HEK293T (cell line): ENCODE measurements at regions not wholly inside any gene's neighbourhood (a gene's known extent, or its start where the extent isn't known, plus 50 kb on each side); places are given as distances from the start of the nearest gene placed in this dataset.
"Not testable (repeated sequence)": the region's sequence is repeated elsewhere in the genome, so short reads cannot be mapped to it uniquely, and the experiment has no call there.

Experiments used
- CTCF ChIA-PET: fragments of 350-600 bp; formaldehyde crosslinking; extraction: SDS; loops from one replicate; lab custom pipeline; 2021; ENCODE audit warnings: antibody characterized with exemption, inconsistent platforms; lab: Yijun Ruan, JAX
- POLR2A ChIA-PET: fragments of 350-600 bp; formaldehyde crosslinking; extraction: SDS; loops from one replicate; lab custom pipeline; 2020; ENCODE audit warnings: antibody characterized with exemption, inconsistent platforms; lab: Yijun Ruan, JAX
- DNase-seq: peaks from one replicate; pipeline ENCODE4 v3.0.0; 2012; ENCODE audit warnings: mixed read lengths; ENCODE audit errors: extremely low spot score
- ARNT ChIP-seq: fragments of 450-650 bp; IDR thresholded peaks from 2 replicates; pipeline ENCODE4 v1.6.1; 2017; ENCODE audit warnings: mild to moderate bottlenecking
- BHLHE40 ChIP-seq: fragments of 450-650 bp; IDR thresholded peaks from 2 replicates; pipeline ENCODE4 v1.6.1; 2016; ENCODE audit warnings: mild to moderate bottlenecking, moderate library complexity, borderline replicate concordance
- CTBP1 ChIP-seq: fragments of 450-650 bp; IDR thresholded peaks from 2 replicates; pipeline ENCODE4 v1.6.1; 2016; ENCODE audit warnings: borderline replicate concordance
- ELF4 ChIP-seq: fragments of 450-650 bp; IDR thresholded peaks from 2 replicates; pipeline ENCODE4 v1.6.1; 2017; ENCODE audit warnings: antibody characterized with exemption
- FOXA1 ChIP-seq: fragments of 450-650 bp; IDR thresholded peaks from 2 replicates; pipeline ENCODE4 v1.6.1; 2016; ENCODE audit warnings: mild to moderate bottlenecking
- FOXK2 ChIP-seq: fragments of 450-650 bp; IDR thresholded peaks from 2 replicates; pipeline ENCODE4 v1.6.1; 2016; ENCODE audit warnings: mild to moderate bottlenecking
- FOXM1 ChIP-seq: fragments of 450-650 bp; IDR thresholded peaks from 2 replicates; pipeline ENCODE4 v1.6.1; 2017; ENCODE audit warnings: mild to moderate bottlenecking, borderline replicate concordance
- HDGF ChIP-seq: fragments of 450-650 bp; IDR thresholded peaks from 2 replicates; pipeline ENCODE4 v1.6.1; 2017; ENCODE audit warnings: antibody characterized with exemption, borderline replicate concordance
- L3MBTL2 ChIP-seq: fragments of 450-650 bp; conservative IDR thresholded peaks from 2 replicates; pipeline ENCODE4 v1.6.1; 2016; ENCODE audit warnings: mild to moderate bottlenecking
- LEF1 ChIP-seq: fragments of 450-650 bp; IDR thresholded peaks from 2 replicates; pipeline ENCODE4 v1.6.1; 2017; ENCODE audit warnings: mild to moderate bottlenecking, borderline replicate concordance
- NFRKB ChIP-seq: fragments of 450-650 bp; IDR thresholded peaks from 2 replicates; pipeline ENCODE4 v1.6.1; 2016; ENCODE audit warnings: mild to moderate bottlenecking, moderate library complexity
- PKNOX1 ChIP-seq: fragments of 450-650 bp; IDR thresholded peaks from 2 replicates; pipeline ENCODE4 v1.6.1; 2016
- SP1 ChIP-seq: fragments of 450-650 bp; IDR thresholded peaks from 2 replicates; pipeline ENCODE4 v1.6.1; 2017
- SUZ12 ChIP-seq: fragments of 450-650 bp; IDR thresholded peaks from 2 replicates; pipeline ENCODE4 v1.6.1; 2016; ENCODE audit warnings: mild to moderate bottlenecking
- TARDBP ChIP-seq: fragments of 450-650 bp; IDR thresholded peaks from 2 replicates; pipeline ENCODE4 v1.6.1; 2016
- ZNF384 ChIP-seq: fragments of 450-650 bp; IDR thresholded peaks from 2 replicates; pipeline ENCODE4 v1.6.1; 2016

- POLR2A ChIA-PET, result no interaction called here
- no peak for DNase-seq
- TF ChIP-seq ELF4, result no peak
- TF ChIP-seq HDGF, result no peak
- no peak for TF ChIP-seq FOXM1
- TF ChIP-seq L3MBTL2, result no peak
- no peak for TF ChIP-seq BHLHE40
- CTCF ChIA-PET, result no interaction called here
Observed at GRCh38 chrX:22577181-22577580, 304.5 kb downstream of the CBLL2 start.

- DNase-seq, result no peak
- POLR2A ChIA-PET, result no interaction called here
- TF ChIP-seq ELF4, result no peak
- no peak for TF ChIP-seq FOXK2
- TF ChIP-seq TARDBP, result no peak
- no peak for TF ChIP-seq L3MBTL2
- TF ChIP-seq ZNF384, result no peak
- no peak for TF ChIP-seq ARNT
- no peak for TF ChIP-seq NFRKB
- no peak for TF ChIP-seq PKNOX1
- no peak for TF ChIP-seq SP1
- TF ChIP-seq FOXA1, result no peak
- no peak for TF ChIP-seq CTBP1
- no peak for TF ChIP-seq HDGF
- TF ChIP-seq BHLHE40, result no peak
- TF ChIP-seq LEF1, result no peak
- no peak for TF ChIP-seq SUZ12
- CTCF ChIA-PET, result no interaction called here
Observed at GRCh38 chrX:22585831-22586230, 313.1 kb downstream of the CBLL2 start.

- CTCF ChIA-PET, result interaction anchor here (0.6 kb wide), 1 partner anchor 412 kb away, joined by 3 read pairs; no protein-coding TSS in a partner anchor
- POLR2A ChIA-PET, result no interaction called here
- TF ChIP-seq ELF4, result no peak
- DNase-seq, result no peak
Observed at GRCh38 chrX:22589845-22590244, 317.1 kb downstream of the CBLL2 start.

GRCh38 chrX:22594766-22595165 lies 322.1 kb downstream of the CBLL2 start:
- ChIA-PET CTCF (no interaction called here), POLR2A (no interaction called here)
- TF ChIP-seq HDGF (no peak), CTBP1 (no peak), ELF4 (no peak), L3MBTL2 (no peak), LEF1 (no peak), PKNOX1 (no peak), BHLHE40 (no peak), FOXM1 (no peak), NFRKB (no peak), TARDBP (no peak)
- no peak for DNase-seq

- ChIA-PET POLR2A (no interaction called here), CTCF (no interaction called here)
- TF ChIP-seq HDGF, result no peak
- TF ChIP-seq BHLHE40, result no peak
- no peak for TF ChIP-seq SUZ12
- no peak for TF ChIP-seq FOXK2
- TF ChIP-seq FOXM1, result no peak
- TF ChIP-seq L3MBTL2, result no peak
- TF ChIP-seq SP1, result no peak
- no peak for TF ChIP-seq NFRKB
- no peak for TF ChIP-seq LEF1
- no peak for TF ChIP-seq ZNF384
- TF ChIP-seq TARDBP, result no peak
- TF ChIP-seq ARNT, result no peak
- TF ChIP-seq FOXA1, result no peak
- TF ChIP-seq ELF4, result no peak
- TF ChIP-seq CTBP1, result no peak
- TF ChIP-seq PKNOX1, result no peak
- DNase-seq, result no peak
Observed at GRCh38 chrX:22603060-22603459, 330.3 kb downstream of the CBLL2 start.

GRCh38 chrX:22609452-22609851 lies 336.7 kb downstream of the CBLL2 start:
- POLR2A ChIA-PET, DNase-seq, CTCF ChIA-PET: not testable (repeated sequence)

GRCh38 chrX:22616867-22617266 lies 344.2 kb downstream of the CBLL2 start:
- ChIA-PET POLR2A (no interaction called here), CTCF (no interaction called here)
- TF ChIP-seq ZNF384 (no peak), FOXK2 (no peak), PKNOX1 (no peak), L3MBTL2 (no peak), CTBP1 (no peak), TARDBP (no peak), NFRKB (no peak)

More at GRCh38 chrX:22616867-22617266, 344.2 kb downstream of the CBLL2 start:
- DNase-seq, result no peak
